Keratinocyte (primary cell): ENCODE measurements at regions not wholly inside any gene's neighbourhood (a gene's known extent, or its start where the extent isn't known, plus 50 kb on each side); places are given as distances from the start of the nearest gene placed in this dataset.

Experiments
- EZH2 ChIP-seq: IDR thresholded peaks from one replicate; pipeline ENCODE4 v1.6.1; 2012; ENCODE audit warnings: inconsistent platforms, mild to moderate bottlenecking, low read length, moderate library complexity
- TF ChIP-seq, protein P1 (sequence below), 3 experiments: IDR thresholded peaks in 1 of 3; conservative IDR thresholded peaks in 1 of 3; optimal IDR thresholded peaks in 1 of 3; 2 replicates in 2 of 3; 3 replicates in 1 of 3; pipeline versions ENCODE3 to v1.5.1; 2011; ENCODE audit warnings: low read length in 3 of 3, mild to moderate bottlenecking in 3 of 3, moderate library complexity in 2 of 3, control low read depth in 1 of 3, inconsistent platforms in 1 of 3; ENCODE audit not compliant: insufficient read depth in 2 of 3; ENCODE audit errors: extremely low read depth in 1 of 3

DNA sequence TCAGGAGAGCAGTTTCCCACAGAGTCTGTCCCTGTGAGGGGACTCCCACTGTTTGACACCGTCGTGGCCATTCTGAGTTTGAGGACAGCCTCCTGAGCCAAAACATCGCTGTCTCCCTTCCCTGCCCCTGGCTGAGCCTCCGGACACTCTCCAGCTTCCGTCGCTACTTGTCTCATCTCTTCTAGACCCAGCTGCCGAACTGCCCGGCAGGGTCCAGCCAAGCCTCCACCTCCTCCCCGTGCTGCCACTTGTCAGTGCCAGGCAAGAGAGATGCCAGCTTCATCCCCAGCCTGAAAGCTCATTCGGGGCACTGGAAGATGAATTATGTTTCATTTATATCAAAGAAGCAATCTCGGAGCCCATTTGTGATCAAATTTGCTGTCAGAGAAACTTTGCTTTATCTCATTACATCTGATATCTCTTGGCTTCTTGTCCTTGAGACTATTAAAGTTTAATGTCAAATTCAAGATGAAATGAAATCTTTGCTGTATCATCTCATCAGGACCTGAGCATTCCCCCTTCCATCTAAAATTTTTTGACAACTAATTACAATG is 283.9 kb downstream of the BUD13 start:
- TF ChIP-seq, protein P1, sequence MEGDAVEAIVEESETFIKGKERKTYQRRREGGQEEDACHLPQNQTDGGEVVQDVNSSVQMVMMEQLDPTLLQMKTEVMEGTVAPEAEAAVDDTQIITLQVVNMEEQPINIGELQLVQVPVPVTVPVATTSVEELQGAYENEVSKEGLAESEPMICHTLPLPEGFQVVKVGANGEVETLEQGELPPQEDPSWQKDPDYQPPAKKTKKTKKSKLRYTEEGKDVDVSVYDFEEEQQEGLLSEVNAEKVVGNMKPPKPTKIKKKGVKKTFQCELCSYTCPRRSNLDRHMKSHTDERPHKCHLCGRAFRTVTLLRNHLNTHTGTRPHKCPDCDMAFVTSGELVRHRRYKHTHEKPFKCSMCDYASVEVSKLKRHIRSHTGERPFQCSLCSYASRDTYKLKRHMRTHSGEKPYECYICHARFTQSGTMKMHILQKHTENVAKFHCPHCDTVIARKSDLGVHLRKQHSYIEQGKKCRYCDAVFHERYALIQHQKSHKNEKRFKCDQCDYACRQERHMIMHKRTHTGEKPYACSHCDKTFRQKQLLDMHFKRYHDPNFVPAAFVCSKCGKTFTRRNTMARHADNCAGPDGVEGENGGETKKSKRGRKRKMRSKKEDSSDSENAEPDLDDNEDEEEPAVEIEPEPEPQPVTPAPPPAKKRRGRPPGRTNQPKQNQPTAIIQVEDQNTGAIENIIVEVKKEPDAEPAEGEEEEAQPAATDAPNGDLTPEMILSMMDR (optimal IDR thresholded peaks at IDR 0.05 in 1 of 3, IDR thresholded peaks at IDR 0.05 in 1 of 3, conservative IDR thresholded peaks at IDR 0.05 in 1 of 3; ENCODE audit: extremely low read depth in 1 of 3, insufficient read depth in 2 of 3, low read length in 3 of 3) = no peak
- no peak for TF ChIP-seq EZH2
